Activated naive CD8-positive, alpha-beta T cell treated with anti-CD3 and anti-CD28 coated beads, Interleukin-2, amount 10 ng/mL, durations not matched to agents 7 days and 5 days (primary cell): ENCODE measurements at regions not wholly inside any gene's neighbourhood (a gene's known extent, or its start where the extent isn't known, plus 50 kb on each side); places are given as distances from the start of the nearest gene placed in this dataset.
"Not testable (repeated sequence)": the region's sequence is repeated elsewhere in the genome, so short reads cannot be mapped to it uniquely, and the experiment has no call there.

Source experiments
- ATAC-seq: fragments of 150-1000 bp; cut with Tn5 transposase; one replicate; pipeline ENCODE4 v1.10.0; 2021; ENCODE audit warnings: low read depth, moderate library complexity
- POLR2A ChIA-PET: fragments of 350-600 bp; sonication (Branson Sonifier 250); formaldehyde crosslinking; loops from one replicate; lab custom pipeline; 2021; ENCODE audit warnings: antibody characterized with exemption; lab: Charles Lee
- DNase-seq: peaks from one replicate; pipeline ENCODE4 v3.0.0; 2021
- H3K27ac Mint-ChIP-seq: one replicate; pipeline ENCODE4 v1.8.0; 2022; ENCODE audit warnings: mild to moderate bottlenecking, mixed read lengths
- H3K27me3 Mint-ChIP-seq: one replicate; pipeline ENCODE4 v1.8.0; 2022; ENCODE audit warnings: mild to moderate bottlenecking, moderate library complexity, mixed read lengths
- H3K36me3 Mint-ChIP-seq: one replicate; pipeline ENCODE4 v1.8.0; 2021; ENCODE audit warnings: mild to moderate bottlenecking, mixed read lengths
- H3K4me1 Mint-ChIP-seq: one replicate; pipeline ENCODE4 v1.8.0; 2021; ENCODE audit warnings: mixed read lengths
- H3K4me3 Mint-ChIP-seq: one replicate; pipeline ENCODE4 v1.8.0; 2022; ENCODE audit warnings: mild to moderate bottlenecking, moderate library complexity, mixed read lengths
- H3K9me3 Mint-ChIP-seq: one replicate; pipeline ENCODE4 v1.8.0; 2021; ENCODE audit warnings: mixed read lengths

DNA sequence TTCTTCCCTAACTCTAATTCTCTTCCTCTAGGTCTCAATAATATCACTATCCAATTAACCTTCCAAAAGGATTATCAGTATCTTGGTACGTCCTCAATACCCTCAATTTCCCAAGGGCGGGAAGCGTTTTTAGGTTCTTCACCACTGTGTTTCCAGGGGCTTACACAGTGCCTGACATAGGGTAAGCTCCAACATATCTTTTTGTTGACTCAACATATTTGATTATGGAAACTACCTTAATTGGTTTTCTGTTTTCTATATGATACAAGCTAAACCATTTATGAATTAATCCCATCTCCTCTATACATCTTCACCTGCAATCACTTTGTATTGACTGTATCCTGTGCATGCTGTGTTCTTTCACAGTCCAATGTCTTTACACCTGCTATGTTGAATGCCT, 987.3 kb downstream of the GRID1 start:
- Mint-ChIP-seq H3K9me3 (no peaks in the 10 kb centered on the region), H3K4me1 (no peaks in the 10 kb centered on the region), H3K27me3 (peaks cover 2% of the 10 kb centered on the region), H3K4me3 (no peak overlapping the region), H3K27ac (no peak overlapping the region), H3K36me3 (no peaks in the 10 kb centered on the region)
- no peak for DNase-seq
- POLR2A ChIA-PET, result no interaction called here
- ATAC-seq, result no peak

DNA sequence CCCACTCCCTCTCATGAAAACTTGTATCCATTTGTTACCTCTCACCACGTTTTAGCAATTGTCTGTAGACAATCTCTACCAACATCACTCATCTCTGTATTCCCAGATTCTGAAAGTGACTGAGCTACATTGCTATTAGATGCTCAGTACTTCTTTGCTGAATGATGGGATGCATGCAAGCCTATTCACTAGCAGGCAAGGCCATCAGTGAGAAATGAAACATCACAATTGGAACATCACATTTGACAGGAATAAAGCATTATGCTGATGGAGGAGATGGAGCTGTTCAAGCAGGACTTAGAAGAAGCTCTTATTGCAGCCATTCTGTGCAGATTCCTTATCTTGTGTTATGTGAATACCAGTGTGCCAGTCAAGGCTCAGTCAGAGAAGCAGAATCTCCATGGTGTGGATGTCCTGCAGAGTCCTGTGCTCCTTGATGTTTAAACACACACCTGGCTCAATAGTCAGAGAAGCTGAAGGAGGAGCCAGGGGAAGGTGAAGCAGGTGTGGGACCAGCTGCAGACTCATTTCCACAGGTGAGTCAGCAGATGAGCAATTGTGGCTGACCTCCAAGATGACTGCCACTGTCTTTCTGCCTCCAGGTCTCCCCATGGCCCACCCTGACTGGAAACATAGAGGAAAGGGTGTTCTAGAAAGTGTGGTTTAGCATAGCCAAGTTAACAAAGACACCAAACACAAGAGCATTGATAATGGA, 965.5 kb downstream of the GRID1 start:
- POLR2A ChIA-PET, result no interaction called here
- no peak overlapping the region for H3K4me3 Mint-ChIP-seq

DNA sequence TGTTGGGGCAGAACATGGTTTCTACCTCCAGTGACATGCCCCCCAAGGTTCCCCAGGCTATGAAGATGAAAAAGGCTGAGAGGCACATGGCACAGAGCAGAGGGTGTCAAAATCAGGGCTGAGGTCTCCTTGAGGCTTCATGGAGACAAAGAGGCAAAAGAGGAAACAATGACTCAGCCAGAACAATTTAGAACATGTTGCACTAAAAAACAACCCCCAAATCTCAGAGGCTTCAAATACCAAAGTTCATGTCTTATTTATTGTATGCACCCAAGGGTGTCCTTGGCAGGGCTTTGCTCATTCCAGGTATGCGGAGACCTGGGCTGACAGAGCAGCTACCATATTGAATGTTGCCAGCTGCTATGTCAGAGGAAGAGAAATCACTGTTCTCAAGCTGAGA, 964.1 kb downstream of the GRID1 start:
- no peaks in the 10 kb centered on the region for H3K4me1 Mint-ChIP-seq
- no peak overlapping the region for H3K27ac Mint-ChIP-seq
- H3K4me3 Mint-ChIP-seq, result no peak overlapping the region
- H3K36me3 Mint-ChIP-seq, result no peaks in the 10 kb centered on the region
- H3K9me3 Mint-ChIP-seq, result peaks cover 1% of the 10 kb centered on the region
- ATAC-seq (no peak), DNase-seq (no peak)
- H3K27me3 Mint-ChIP-seq, result peaks cover 2% of the 10 kb centered on the region
- POLR2A ChIA-PET, result no interaction called here

More for the DNA sequence above, 965.5 kb downstream of the GRID1 start:
- DNase-seq (no peak), ATAC-seq (no peak)
- Mint-ChIP-seq H3K9me3 (peaks cover 1% of the 10 kb centered on the region), H3K36me3 (no peaks in the 10 kb centered on the region), H3K4me1 (no peaks in the 10 kb centered on the region), H3K27ac (no peak overlapping the region), H3K27me3 (peaks cover 2% of the 10 kb centered on the region)

DNA sequence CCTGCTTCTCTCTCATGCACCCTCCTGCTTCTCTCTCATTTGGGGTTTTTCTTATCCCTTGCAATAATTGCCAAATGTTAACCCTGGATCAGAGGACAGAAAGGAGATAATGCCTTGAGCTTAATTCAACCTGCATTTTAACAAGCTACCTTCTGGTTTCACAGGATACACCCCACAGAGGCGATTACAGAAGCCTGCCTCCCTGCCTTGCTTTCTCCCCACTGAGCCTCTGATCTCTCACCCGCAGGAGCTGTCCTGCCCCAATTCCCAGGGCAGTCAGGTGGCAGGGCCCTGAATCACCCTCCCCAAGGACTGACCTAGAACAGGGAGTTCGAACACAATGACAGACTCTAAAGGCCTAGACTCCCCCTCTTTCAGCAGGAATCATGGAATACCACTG, 959.5 kb downstream of the GRID1 start:
- H3K36me3 Mint-ChIP-seq, result no peaks in the 10 kb centered on the region
- H3K27me3 Mint-ChIP-seq, result no peaks in the 10 kb centered on the region
- POLR2A ChIA-PET, result no interaction called here

DNA sequence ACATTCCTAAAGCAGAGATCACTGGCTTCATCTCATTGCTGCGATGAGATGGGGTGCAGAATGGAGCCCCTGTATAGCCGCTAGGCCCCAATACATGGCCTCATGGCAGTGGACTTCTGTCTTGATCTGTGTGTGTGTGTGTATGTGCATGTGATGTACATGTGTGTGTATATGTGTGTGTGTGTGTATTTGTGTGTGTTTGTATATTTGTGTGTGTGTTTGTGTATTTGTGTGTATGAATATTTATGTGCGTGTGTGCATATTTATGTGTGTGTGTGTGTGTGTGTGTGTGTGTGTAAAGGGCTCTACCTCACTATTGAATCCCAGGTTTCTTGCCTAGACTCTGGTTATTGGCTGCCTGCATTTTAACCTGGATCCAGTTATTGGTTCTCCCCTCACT, 958.2 kb downstream of the GRID1 start:
- Mint-ChIP-seq H3K9me3 (peaks cover 3% of the 10 kb centered on the region), H3K4me3 (no peak overlapping the region), H3K4me1 (no peaks in the 10 kb centered on the region), H3K36me3 (no peaks in the 10 kb centered on the region), H3K27ac (no peak overlapping the region), H3K27me3 (no peaks in the 10 kb centered on the region)
- ATAC-seq (no peak), DNase-seq (no peak)
- POLR2A ChIA-PET, result no interaction called here

More for the DNA sequence above, 959.5 kb downstream of the GRID1 start:
- Mint-ChIP-seq H3K27ac (no peak overlapping the region), H3K4me3 (no peak overlapping the region), H3K4me1 (no peaks in the 10 kb centered on the region), H3K9me3 (peaks cover 3% of the 10 kb centered on the region)
- ATAC-seq (no peak), DNase-seq (no peak)

DNA sequence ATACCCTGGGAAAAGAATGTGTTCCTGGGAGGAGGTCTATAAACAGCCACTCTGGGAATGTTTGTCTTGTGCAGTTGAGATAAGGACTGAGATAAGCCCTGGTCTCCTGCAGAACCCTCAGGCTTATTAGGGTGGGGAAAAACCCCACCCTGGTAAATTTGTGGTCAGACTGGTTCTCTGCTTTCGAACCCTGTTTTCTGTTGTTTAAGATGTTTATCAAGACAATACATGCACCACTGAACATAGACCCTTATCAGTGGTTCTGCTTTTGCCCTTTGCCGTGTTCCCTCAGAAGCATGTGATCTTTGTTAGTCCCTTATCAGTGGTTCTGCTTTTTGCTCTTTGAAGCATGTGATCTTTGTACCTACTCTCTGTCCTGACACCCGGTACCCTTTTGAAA, 956.0 kb downstream of the GRID1 start:
- ATAC-seq, H3K4me3 Mint-ChIP-seq, DNase-seq, H3K36me3 Mint-ChIP-seq, H3K9me3 Mint-ChIP-seq, POLR2A ChIA-PET, H3K27me3 Mint-ChIP-seq, H3K27ac Mint-ChIP-seq, H3K4me1 Mint-ChIP-seq: not testable (repeated sequence)

DNA sequence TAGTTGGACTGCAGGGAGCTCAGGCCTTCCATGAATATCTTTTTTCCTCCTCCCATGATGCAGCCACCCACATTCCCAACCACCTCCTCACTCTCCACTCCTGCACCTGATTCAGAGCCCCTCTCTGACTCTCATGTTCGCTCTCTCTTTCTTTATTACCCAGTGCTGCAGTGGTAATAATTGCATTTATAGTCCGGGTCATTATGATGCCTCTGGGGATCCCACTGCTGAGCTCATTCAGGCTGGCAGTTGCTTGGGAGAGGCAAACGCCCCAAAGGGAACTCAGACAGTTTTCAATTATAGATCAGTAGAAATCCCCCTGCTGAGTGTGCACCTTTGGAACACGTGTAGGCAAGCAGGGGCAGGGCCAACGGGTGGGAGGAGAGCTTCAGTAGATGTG, 953.0 kb downstream of the GRID1 start:
- Mint-ChIP-seq H3K9me3 (peaks cover 3% of the 10 kb centered on the region), H3K27me3 (no peaks in the 10 kb centered on the region), H3K4me3 (no peak overlapping the region), H3K4me1 (no peaks in the 10 kb centered on the region), H3K27ac (no peak overlapping the region), H3K36me3 (no peaks in the 10 kb centered on the region)
- DNase-seq (no peak), ATAC-seq (no peak)
- POLR2A ChIA-PET, result no interaction called here

DNA sequence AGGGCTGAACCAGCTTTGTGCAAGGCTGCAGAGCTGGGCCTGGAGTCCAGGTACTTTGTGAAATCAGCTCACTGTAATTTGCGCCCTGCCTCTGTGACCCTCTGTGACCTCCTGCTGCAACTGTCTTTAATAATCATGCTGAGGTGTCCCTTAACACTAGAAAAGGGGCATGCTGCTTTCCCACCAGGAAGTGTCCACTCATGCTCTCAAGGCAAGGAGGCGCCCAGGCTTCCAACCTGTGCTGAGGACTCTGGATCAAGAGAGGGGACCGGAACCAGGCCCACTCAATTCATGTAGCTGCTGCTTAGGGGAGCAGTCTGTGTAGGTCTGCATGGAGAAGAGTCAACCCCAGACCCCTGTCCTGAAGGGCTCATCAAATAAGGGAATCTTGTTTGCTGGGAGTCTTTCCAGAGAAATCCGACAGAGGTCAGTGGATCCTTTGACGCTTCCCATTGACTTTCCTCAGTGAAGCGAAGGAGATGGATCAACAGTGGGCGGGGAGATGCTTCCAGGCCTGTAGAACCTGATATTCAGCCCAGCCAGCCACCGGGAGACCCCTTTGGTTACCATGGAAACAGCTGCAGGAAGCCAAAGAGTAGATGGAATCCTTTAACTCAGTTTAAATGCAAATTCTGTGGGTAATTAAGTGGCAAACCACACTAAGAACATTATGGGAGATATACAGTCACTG, 945.9 kb downstream of the GRID1 start:
- POLR2A ChIA-PET, result no interaction called here
- ATAC-seq, result no peak
- Mint-ChIP-seq H3K9me3 (no peaks in the 10 kb centered on the region), H3K4me1 (no peaks in the 10 kb centered on the region), H3K36me3 (no peaks in the 10 kb centered on the region), H3K27ac (no peak overlapping the region), H3K27me3 (no peaks in the 10 kb centered on the region), H3K4me3 (no peak overlapping the region)
- no peak for DNase-seq

DNA sequence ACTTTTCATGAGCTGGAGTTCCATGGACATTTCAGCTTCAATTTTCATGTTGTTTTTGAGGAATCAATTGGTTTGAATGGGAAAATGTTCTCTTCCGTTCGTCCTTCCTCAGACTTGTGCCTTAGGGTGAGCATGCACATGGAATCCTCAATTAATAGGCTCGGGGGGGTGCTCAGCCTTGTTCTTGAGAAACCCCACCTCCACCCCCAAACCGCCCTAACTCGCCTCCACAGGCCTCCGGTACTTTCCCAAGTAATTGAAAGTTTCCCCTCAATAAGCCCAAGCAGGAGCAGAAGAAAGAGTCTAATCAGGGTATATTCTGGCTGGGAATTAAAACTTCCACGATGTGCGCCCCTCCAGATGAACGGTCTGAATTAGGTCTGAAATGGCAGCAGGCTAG, 945.2 kb downstream of the GRID1 start:
- no peak overlapping the region for H3K27ac Mint-ChIP-seq
- no peaks in the 10 kb centered on the region for H3K4me1 Mint-ChIP-seq
- ATAC-seq (no peak), DNase-seq (no peak)
- no peaks in the 10 kb centered on the region for H3K27me3 Mint-ChIP-seq
- POLR2A ChIA-PET, result no interaction called here
- H3K4me3 Mint-ChIP-seq, result no peak overlapping the region
- H3K36me3 Mint-ChIP-seq, result no peaks in the 10 kb centered on the region
- no peaks in the 10 kb centered on the region for H3K9me3 Mint-ChIP-seq

DNA sequence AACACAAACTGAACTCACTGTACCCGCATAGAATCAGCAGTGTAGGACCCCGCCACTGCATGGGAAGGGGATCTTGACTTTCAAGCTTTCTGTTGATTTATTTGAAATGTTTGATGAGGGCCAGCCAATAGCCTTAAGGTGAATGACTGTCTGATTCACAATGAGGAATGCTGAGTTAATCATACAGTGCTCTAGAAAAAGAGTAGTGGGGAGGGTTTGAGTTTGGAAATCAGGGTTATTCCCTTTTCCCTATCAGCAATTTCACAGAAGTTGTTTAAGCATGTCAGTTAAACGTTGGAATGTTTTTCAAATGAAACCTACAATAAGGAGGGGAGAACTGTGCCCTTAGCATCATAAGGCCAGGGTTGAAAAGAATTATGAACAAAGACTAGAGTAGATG, 937.5 kb downstream of the GRID1 start:
- Mint-ChIP-seq H3K36me3 (no peaks in the 10 kb centered on the region), H3K9me3 (no peaks in the 10 kb centered on the region), H3K4me3 (no peak overlapping the region), H3K27me3 (no peaks in the 10 kb centered on the region), H3K27ac (no peak overlapping the region), H3K4me1 (no peaks in the 10 kb centered on the region)
- DNase-seq (no peak), ATAC-seq (no peak)
- POLR2A ChIA-PET, result no interaction called here

DNA sequence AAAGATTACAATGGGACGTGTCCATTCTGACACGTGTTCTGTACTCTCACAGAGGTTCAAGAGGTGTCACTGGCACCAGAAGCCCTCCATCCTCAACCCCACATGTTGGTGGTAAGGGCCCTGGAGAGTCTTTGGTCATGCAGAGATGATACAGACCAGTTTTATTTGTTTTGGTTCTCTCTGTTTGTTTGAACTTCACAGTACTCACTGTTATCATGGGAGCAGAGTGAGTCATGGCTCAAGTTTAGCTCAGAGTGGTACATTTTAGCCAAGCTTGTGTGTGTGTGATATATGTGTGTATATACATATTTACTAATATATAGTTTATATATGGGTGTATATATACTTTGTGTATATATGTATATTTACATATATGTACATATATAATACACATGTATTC, 935.6 kb downstream of the GRID1 start:
- no peaks in the 10 kb centered on the region for H3K4me1 Mint-ChIP-seq
- no peaks in the 10 kb centered on the region for H3K9me3 Mint-ChIP-seq
- H3K4me3 Mint-ChIP-seq, result no peak overlapping the region

DNA sequence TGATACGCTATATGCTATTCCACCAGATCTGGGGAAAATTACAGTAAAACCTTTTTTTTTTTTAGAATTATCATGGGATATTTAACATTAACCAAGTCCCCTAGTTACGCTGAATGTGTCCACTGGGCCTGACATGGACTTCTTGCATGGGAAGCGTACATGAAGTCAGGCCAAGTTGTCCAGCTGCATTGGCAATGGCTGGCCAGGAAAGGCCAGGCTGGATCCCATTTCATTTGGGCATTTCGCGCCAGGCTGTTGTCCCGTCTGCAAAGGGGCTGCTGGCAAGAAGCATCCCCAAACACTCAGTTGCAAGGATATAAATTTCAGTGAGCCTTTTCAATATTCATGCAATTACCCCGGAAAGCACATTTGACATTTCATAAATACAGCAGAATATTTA, 933.3 kb downstream of the GRID1 start:
- Mint-ChIP-seq H3K27me3 (no peaks in the 10 kb centered on the region), H3K9me3 (no peaks in the 10 kb centered on the region), H3K4me1 (no peaks in the 10 kb centered on the region), H3K4me3 (no peak overlapping the region), H3K27ac (no peak overlapping the region), H3K36me3 (no peaks in the 10 kb centered on the region)
- ATAC-seq (no peak), DNase-seq (no peak)
- POLR2A ChIA-PET, result no interaction called here

More for the DNA sequence above, 935.6 kb downstream of the GRID1 start:
- DNase-seq (no peak), ATAC-seq (no peak)
- Mint-ChIP-seq H3K27me3 (no peaks in the 10 kb centered on the region), H3K27ac (no peak overlapping the region), H3K36me3 (no peaks in the 10 kb centered on the region)
- POLR2A ChIA-PET, result no interaction called here

DNA sequence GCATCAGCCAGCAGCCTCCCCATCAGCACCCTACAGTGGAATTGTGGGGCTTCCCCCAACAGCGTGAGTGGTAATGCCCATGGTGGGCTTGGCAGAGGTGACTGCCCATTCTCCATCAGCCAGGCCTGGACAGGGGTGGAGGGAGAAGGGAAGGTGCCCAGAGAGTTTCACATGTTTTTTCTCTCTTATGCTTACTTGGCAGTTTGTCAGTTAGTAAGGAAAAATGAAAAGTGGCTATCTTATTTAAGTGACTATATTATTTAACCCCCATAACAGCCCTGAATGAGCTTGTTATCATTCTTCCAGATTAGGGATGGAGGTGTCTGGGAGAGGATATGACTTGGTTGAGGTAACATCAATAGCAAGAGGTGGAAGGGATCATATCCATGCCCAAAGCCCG, 921.7 kb downstream of the GRID1 start:
- Mint-ChIP-seq H3K36me3 (no peaks in the 10 kb centered on the region), H3K4me3 (no peak overlapping the region), H3K9me3 (no peaks in the 10 kb centered on the region), H3K4me1 (no peaks in the 10 kb centered on the region), H3K27me3 (no peaks in the 10 kb centered on the region), H3K27ac (no peak overlapping the region)
- DNase-seq, result no peak
- POLR2A ChIA-PET, result no interaction called here
- no peak for ATAC-seq

DNA sequence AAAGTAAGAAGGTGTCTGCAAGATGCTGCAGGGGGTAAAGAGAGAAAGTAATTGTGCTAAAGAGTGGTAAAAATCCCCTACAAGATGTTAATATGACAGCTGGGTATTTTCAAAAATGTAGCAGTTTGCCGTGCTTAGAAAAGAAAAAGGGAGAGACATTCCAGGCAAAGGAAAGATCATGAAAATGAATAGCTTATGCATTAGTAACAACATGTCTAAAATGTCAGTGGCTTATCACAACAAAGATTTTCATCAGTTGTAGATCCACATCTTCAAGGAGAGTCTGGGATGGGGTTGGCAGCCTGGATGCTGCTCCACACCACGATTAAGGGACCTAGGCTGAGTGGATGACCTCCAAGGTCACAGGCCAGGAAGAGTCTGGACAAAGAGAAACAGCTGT, 920.9 kb downstream of the GRID1 start:
- H3K4me3 Mint-ChIP-seq, result no peak overlapping the region
- no peaks in the 10 kb centered on the region for H3K27me3 Mint-ChIP-seq
- DNase-seq, result no peak
- H3K4me1 Mint-ChIP-seq, result no peaks in the 10 kb centered on the region
- no peaks in the 10 kb centered on the region for H3K36me3 Mint-ChIP-seq
- H3K27ac Mint-ChIP-seq, result no peak overlapping the region
- no peaks in the 10 kb centered on the region for H3K9me3 Mint-ChIP-seq
- POLR2A ChIA-PET, result no interaction called here
- ATAC-seq, result no peak
